ENCODE measurements at regions not wholly inside any gene's neighbourhood (a gene's known extent, or its start where the extent isn't known, plus 50 kb on each side); places are given as distances from the start of the nearest gene placed in this dataset.
"Not testable (repeated sequence)": the region's sequence is repeated elsewhere in the genome, so short reads cannot be mapped to it uniquely, and the experiment has no call there.

DNA sequence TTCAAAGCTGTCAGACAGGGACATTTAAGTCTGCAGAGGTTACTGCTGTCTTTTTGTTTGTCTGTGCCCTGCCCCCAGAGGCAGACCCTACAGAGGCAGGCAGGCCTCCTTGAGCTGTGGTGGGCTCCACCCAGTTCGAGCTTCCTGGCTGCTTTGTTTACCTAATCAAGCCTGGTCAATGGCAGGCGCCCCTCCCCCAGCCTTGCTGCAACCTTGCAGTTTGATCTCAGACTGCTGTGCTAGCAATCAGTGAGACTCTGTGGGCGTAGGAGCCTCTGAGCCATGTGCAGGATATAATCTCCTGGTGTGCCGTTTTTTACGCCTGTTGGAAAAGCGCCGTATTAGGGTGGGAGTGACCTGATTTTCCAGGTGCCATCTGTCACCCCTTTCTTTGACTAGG, 211.2 kb upstream of the PKP2 start:
- TF ChIP-seq, protein P1, sequence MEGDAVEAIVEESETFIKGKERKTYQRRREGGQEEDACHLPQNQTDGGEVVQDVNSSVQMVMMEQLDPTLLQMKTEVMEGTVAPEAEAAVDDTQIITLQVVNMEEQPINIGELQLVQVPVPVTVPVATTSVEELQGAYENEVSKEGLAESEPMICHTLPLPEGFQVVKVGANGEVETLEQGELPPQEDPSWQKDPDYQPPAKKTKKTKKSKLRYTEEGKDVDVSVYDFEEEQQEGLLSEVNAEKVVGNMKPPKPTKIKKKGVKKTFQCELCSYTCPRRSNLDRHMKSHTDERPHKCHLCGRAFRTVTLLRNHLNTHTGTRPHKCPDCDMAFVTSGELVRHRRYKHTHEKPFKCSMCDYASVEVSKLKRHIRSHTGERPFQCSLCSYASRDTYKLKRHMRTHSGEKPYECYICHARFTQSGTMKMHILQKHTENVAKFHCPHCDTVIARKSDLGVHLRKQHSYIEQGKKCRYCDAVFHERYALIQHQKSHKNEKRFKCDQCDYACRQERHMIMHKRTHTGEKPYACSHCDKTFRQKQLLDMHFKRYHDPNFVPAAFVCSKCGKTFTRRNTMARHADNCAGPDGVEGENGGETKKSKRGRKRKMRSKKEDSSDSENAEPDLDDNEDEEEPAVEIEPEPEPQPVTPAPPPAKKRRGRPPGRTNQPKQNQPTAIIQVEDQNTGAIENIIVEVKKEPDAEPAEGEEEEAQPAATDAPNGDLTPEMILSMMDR (IDR thresholded peaks at IDR 0.05): not testable (repeated sequence)
- TF ChIP-seq POLR2A (IDR thresholded peaks at IDR 0.05; ENCODE audit: low read depth); EP300 (IDR thresholded peaks at IDR 0.05): not testable (repeated sequence)
